Upper lobe of left lung (tissue), 4 donors: ENCODE measurements at regions not wholly inside any gene's neighbourhood (a gene's known extent, or its start where the extent isn't known, plus 50 kb on each side); places are given as distances from the start of the nearest gene placed in this dataset.

Experiments used
- POLR2A ChIP-seq, 4 donors: fragments of 450-650 bp; IDR thresholded peaks; one replicate each; pipeline ENCODE4 v1.5.1; 2016 to 2017; ENCODE audit warnings: antibody characterized with exemption in 4 of 4, mild to moderate bottlenecking in 2 of 4
- TF ChIP-seq, protein P1 (sequence below), 6 experiments: fragments of 450-650 bp in 4 of 6; fragments of 200-600 bp in 2 of 6; sonication (generic) in 2 of 6; IDR thresholded peaks; one replicate each; pipeline ENCODE4 v1.5.1; 2016 to 2019; ENCODE audit warnings: antibody characterized with exemption in 6 of 6

DNA sequence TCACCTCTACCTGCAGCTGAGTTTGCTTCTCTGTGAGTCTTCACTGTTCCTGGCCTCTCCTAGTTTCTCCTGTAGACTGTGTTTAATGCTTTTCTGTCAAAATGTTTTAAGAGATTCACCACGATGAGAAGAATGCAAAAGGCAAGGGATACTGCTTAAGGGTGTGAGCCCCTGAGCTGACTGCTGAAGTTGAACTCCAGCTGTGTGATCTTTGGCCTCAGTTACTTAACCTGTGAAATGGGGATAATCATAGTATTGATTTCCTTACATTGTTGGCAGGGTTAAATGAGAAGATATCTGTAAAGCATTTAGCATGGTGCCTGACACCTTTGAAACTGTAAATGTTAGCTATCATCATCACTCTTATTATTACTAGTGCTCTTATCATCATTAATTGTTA lies 230.2 kb upstream of the MYLIP start:
- TF ChIP-seq, protein P1, sequence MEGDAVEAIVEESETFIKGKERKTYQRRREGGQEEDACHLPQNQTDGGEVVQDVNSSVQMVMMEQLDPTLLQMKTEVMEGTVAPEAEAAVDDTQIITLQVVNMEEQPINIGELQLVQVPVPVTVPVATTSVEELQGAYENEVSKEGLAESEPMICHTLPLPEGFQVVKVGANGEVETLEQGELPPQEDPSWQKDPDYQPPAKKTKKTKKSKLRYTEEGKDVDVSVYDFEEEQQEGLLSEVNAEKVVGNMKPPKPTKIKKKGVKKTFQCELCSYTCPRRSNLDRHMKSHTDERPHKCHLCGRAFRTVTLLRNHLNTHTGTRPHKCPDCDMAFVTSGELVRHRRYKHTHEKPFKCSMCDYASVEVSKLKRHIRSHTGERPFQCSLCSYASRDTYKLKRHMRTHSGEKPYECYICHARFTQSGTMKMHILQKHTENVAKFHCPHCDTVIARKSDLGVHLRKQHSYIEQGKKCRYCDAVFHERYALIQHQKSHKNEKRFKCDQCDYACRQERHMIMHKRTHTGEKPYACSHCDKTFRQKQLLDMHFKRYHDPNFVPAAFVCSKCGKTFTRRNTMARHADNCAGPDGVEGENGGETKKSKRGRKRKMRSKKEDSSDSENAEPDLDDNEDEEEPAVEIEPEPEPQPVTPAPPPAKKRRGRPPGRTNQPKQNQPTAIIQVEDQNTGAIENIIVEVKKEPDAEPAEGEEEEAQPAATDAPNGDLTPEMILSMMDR (IDR thresholded peaks at IDR 0.05) = no peak
- TF ChIP-seq POLR2A (IDR thresholded peaks at IDR 0.05) = no peak
